OCI-M2 (cell line): ENCODE measurements at regions not wholly inside any gene's neighbourhood (a gene's known extent, or its start where the extent isn't known, plus 50 kb on each side); places are given as distances from the start of the nearest gene placed in this dataset.
"Not testable (repeated sequence)": the region's sequence is repeated elsewhere in the genome, so short reads cannot be mapped to it uniquely, and the experiment has no call there.

ENCODE experiments used
- DNase-seq: peaks from one replicate; lab custom pipeline; 2025; ENCODE audit not compliant: unreplicated experiment; lab: John Stamatoyannopoulos, UW

DNA sequence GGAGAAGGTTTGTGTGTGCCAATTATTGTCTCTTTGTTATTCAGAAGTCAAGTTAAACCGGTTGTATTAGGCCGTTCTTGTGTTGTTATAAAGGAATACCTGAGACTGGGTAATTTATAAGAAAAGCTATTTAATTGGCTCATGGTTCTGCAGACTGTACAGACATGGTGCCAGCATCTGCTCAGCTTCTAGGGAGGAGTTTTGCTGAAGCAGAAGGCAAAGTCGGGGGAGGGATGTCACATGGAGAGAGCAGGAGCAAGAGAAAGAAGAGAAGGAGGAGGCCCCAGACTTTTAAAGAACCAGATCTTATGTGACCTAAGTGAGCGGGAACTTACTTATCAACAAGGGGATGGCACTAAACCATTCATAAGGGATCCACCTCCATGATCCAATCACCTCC, 349.3 kb upstream of the PCDH18 start:
- DNase-seq = no peak

DNA sequence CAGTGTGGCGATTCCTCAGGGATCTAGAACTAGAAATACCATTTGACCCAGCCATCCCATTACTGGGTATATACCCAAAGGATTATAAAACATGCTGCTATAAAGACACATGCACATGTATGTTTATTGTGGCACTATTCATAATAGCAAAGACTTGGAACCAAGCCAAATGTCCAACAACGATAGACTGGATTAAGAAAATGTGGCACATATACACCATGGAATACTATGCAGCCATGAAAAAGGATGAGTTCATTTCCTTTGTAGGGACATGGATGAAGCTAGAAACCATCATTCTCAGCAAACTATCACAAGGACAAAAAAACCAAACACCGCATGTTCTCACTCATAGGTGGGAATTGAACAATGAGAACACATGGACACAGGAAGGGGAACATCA, 335.8 kb upstream of the PCDH18 start:
- DNase-seq = not testable (repeated sequence)

DNA sequence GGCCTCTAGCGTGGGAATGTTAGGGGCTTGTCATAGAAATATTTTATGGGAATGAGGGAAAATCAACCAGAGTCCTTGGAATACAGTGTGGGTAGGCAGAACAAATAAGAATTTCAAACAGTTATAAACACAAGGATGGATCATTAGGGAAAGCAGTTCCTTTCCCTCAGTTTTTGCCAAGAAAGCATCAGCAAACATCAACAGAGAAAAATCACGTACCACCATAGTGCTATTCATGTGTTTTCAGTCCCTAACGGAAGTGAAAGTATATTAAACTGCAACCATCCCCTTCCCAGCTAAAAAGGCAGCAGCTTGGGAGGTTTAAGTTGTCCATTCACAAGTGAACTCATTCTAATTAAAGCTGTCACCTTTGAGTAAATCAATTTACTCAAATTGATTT, 334.4 kb upstream of the PCDH18 start:
- DNase-seq = no peak

DNA sequence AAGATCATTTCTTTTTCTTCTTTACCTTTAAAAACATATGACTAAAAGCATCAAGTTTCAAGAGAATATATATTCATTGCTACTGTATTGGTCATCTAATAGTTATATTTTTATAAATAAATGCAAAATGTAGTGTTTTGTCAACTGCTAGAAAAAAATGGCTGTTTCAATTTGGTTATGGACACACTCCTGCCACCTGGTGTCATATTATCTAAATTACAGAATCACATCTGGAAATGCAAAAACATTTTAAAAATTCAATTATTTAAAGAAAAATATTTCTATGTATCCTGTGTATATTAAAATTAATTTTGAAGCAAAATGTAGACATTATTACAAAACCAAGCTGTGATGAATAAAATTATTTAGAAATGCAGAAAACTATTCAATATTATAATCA, 329.4 kb upstream of the PCDH18 start:
- DNase-seq = no peak

DNA sequence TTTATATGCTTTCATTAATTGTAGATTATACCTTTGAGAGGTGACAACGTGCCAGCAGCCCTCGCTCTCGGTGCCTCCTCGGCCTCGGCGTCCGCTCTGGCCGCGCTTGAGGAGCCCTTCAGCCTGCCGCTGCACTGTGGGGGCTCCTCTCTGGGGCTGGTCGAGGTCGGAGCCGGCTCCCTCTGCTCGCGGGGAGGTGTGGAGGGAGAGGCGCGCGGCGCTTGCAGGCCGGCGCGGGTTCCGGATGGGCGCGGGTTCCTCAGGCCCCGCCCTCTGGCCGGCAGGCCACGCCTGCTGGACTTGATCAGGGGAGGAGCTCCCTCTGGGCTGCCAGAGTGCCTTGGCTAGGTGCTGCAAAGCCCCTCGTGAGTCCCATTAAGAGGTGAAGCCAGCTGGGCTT, 321.1 kb upstream of the PCDH18 start:
- DNase-seq = no peak

DNA sequence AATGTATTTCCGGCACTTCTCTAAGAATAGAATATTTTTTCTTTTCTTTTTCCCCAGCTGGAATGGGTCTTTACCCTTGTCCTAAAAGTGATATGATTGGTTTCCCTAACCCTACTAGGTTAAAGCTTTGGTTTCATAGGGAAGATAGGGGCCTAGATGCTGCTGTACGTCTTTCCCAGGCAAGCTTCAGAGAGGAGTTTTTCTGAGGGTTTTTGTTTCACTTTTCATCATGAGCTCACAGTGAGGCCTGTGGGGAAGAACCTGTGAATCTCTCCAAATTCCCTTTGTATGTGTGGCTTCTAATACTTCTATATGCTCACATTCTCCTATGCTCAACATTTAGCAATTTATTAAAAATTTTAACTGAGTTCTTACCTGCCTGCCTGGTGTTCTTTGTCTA, 320.0 kb upstream of the PCDH18 start:
- DNase-seq = no peak

DNA sequence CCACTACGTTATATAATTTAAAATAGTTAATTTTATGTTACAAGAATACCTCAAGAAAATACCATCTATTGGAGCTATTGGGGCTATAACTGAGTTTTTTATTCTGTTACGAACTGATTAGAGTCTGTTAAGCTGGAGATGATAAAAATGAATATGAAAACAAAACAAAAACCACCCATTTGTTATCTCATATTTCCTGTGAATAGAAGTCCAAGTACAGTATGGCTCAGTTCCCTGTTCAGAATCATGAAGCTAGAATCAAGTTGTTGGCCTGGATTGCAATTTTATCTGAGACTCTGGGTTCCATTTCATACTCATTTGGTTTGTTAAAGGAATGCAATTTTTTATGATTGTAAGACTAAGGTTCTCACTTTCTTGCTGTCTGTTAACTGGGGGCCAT, 319.1 kb upstream of the PCDH18 start:
- DNase-seq = no peak

DNA sequence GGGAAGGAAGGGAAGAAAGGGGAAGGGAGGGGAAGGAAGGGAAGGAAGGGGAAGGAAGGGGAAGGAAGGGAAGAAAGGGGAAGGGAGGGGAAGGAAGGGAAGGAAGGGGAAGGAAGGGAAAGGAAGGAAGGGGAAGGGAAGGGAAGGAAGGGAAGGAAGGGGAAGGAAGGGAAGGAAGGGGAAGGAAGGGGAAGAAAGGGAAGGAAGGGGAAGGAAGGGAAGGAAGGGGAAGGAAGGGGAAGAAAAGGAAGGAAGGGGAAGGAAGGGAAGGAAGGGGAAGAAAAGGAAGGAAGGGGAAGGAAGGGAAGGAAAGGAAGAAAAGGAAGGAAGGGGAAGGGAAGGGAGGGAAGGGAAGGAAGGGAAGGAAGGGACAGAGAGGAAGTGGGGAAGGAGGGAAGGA, 295.7 kb upstream of the PCDH18 start:
- DNase-seq = not testable (repeated sequence)

DNA sequence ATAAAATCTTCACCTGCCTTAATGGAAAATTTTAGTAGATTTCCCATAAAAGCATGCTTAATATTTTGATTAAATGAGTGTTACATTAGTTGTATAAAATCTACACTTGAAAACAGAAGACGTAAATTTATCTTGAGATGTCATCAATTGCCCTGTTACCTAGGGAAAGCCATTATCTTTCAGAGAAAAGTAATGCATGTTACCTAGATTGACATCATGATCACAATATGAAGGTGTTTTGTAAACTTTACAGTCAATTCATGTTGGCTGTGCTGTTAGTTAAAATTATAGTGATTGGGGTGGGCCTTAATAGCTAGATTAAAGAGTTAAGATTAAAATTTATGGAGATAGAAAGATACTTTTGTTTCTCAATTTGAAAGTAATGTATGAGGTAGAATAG, 293.2 kb upstream of the PCDH18 start:
- no peak for DNase-seq

DNA sequence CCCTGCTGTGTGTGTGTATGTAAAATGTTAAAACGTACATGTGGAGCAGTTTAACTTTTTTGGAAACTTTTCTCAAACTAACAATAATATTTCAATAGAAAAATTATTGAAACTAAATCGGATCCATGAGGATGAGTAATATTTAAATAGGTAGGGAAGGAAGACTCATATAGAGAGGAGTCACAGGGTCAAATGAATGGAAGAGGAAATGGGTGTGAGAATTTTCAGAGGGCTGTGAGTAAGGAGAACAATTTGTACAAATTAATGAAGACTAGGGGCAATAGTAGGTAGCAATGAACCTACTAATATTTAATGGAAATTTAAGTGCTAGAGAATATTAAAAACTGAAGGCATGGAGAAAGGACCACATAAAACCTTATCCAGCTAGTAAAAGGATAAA, 290.7 kb upstream of the PCDH18 start:
- no peak for DNase-seq

DNA sequence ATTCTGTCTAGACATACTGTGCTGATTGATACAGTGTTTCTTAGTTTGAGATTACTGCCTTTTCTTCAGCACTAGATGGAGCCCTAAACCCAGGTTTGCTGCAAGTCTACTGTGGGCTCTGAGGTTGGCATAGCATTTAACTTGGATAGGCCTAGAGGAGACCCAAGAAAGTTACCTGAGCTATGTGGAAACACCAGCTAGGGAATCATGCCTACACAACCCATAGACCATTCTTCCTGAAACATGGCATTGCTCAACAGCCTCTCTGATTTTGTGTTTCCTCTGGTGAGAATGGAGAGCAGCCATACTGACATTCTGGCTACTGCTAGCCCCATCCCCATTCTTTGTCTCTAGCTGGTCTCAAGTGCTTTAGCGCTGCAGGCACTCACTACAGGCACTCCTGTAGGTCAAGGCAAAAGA, 287.7 kb upstream of the PCDH18 start:
- DNase-seq = no peak

DNA sequence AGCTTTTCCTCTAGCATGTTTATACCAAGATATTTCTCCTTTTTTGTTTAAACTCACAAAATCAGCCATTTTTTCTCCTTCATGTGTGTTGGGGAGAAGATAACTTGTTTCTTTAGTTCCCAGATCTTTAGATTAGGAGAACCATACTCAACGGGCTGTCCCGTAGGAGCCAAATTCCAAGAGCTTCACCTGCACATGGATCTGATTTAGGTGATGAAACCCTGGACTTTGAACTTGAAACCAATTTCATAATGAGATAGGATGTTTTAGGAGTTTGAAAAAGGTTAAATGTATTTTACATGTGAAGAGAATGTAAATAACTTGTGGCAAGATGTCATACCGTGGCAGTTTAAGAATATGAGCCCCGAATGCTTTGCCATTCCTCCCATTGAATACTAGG, 280.0 kb upstream of the PCDH18 start:
- no peak for DNase-seq

DNA sequence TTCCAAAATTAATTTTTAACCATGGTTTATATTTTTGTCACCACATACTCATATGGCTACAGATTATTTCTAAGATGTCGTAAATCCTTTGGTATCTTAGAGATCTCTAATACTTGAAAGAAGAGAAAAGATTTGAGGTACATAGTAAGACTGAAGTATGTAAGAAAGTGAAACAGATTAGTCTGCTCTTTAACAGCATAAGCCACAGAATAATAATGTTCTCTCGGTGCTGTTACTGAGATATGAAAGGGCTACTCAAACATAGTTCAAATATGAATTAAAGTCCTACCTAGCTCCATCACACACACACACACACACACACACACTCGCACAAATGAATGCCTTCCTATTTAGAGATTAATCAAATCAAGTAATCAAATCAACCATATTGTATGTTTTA, 274.1 kb upstream of the PCDH18 start:
- DNase-seq = no peak

DNA sequence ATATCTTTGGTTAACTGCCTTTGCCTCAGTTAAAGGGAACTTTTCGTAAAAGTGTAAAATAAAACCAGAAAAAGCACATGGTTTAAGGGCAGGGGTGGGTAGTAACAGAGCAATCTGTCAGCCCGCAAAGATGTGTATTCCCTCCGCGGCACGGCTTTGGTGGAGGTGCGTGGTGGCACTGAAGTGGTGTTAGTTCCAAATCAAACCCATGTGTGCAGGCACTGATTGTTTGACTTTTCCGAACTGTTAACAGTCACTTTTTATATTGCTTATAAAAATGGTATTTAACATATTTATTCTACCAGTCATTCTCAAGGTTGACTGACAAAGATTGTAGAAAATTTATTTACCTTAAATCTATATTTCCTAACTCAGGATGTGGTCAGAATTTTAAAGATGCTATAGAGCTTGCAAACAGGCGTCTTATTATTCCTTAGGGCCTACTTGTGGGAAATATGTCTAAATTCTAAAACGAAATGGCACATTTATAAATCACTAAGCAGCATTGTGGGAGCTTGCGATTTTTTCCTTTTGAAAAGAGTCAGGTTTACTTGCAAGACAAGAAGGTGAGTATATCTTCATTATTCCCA, 272.7 kb upstream of the PCDH18 start:
- no peak for DNase-seq

DNA sequence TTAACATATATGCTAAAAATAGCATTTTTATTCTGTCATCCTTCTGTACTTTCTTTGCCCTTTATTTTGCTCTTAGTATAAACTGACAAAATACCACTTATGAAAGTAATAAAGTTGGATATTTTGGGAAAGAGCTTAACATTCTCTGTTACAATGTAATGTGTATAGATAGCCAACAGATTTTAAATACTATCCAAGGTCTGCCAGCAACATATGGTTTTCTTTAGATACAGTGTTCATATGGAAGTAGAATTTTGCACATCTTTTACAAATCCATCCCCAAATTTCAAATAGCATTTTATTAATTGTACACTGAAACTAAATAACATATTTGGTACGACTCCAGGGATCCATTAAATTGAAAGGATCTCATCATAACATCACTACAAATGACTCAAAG, 268.6 kb upstream of the PCDH18 start:
- DNase-seq = no peak

DNA sequence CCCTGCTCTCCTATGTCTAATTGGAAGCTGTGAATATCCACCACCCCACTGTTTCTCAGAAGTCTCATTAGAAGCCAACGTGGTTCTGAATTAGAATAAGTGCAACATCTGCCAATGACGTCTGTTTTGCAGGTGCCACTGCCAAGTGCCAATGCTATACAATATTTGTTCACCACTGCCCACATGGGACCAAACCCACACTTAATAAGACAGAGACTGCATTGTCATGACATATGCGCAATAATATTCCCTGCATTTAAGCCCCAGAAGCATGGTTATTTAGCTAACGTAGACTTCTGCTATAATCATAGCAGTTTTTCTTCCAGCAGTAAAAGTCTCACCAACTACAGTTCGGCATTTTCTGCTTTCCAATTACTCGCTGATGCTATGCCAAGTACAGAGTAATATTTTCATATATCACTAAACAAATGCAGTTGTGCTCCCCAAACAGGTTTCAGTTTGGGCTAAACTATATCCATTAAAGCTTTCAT, 262.5 kb upstream of the PCDH18 start:
- no peak for DNase-seq

DNA sequence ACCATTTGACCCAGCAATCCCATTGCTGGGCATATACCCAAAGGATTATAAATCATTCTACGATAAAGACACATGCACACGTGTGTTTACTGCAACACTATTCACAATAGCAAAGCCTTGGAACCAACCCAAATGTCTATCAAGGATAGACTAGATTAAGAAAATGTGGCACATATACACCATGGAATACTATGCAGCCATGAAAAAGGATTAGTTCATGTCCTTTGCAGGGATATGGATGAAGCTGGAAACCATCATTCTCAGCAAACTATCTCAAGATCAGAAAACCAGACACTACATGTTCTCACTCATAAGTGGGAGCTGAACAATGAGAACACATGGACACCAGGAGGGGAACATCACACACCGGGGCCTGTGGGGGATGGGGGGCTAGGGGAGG, 257.0 kb upstream of the PCDH18 start:
- DNase-seq = not testable (repeated sequence)

DNA sequence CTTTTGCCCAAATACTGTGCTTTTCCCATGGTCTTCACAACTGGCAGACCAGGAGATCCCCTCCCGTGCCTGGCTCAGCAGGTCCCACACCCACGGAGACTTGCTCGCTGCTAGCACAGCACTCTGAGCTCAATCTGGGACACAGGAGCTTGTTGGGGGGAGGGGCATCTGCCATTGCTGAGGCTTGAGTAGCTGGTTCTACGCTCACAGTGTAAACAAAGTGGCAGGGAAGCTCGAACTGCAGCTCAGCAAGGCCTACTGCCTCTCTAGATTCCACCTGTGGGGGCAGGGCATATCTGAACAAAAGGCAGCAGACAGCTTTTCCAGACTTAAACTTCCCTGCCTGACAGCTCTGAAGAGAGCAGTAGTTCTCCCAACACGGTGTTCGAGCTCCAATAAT, 251.6 kb upstream of the PCDH18 start:
- not testable (repeated sequence) for DNase-seq

DNA sequence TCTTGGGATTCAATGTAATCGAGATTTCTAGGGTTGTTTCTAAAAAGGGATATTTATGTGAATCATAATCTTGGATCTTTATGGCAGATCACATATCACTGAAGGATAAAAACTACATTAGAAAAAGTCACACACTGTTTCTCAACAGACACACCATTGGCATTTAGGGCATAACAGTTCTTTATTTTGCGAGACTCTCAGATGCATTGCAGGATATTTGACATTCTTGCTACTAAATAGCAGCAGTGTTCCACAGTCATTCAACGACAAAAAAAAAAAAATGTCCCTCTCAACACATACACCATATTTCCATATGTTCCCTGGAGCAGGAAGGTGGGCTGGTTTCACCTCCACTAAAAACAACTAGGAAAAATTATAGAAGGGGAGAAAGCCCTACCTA, 243.4 kb upstream of the PCDH18 start:
- DNase-seq = no peak

DNA sequence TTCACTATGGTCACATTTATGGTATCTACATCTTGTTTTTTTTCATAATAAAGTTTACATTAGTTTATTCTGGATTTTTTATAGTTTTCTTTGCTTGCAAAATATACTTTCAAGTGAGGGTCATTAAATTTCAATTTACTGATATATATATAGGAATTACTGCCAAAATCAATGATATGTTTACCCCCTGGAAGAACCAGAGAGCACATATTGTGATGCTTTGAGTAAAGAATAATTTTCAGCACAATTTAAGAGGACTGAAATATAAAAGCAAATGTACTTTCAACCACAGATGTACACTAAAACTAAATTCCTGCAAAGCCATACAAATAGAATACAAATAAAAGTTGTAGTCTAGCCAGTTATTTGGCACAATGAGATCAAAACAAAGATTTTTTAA, 242.2 kb upstream of the PCDH18 start:
- DNase-seq = no peak

DNA sequence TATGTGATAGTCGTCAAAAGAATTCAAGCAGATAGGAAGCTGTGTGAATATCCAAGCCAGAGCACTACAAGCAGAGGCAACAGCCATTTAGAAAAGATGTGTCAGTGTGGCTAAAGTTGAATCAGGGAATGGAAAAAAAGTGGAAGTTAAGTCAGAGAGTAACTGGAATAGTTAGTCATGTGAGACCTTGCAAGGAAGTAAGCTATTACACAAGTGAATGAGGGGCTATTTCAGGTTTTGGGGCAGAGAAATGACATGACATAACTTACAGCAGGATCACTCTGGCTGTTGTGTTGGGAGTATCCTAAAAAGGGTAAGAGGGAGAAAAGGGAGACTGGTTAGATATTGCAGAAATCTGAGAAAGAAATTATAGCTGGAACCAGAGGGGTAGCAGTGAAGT, 236.6 kb upstream of the PCDH18 start:
- DNase-seq = no peak

DNA sequence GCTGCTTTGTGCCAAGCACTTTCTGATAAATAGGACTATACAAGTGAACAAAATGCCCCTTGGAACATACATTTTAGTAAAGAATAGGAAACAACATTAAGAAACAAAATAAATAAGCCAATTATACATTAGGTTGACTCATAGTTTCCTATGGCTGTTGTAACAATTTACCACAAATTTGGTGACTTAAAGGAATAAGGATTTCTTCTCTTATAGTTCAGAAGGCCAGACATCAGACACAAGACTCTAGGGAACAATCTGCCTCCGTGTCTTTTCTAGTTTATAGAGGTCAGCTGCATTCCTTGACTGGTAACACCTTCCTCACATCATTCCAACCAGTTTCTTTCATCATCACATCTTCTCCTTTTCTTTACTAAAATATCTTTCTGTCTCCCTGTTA, 235.9 kb upstream of the PCDH18 start:
- no peak for DNase-seq

DNA sequence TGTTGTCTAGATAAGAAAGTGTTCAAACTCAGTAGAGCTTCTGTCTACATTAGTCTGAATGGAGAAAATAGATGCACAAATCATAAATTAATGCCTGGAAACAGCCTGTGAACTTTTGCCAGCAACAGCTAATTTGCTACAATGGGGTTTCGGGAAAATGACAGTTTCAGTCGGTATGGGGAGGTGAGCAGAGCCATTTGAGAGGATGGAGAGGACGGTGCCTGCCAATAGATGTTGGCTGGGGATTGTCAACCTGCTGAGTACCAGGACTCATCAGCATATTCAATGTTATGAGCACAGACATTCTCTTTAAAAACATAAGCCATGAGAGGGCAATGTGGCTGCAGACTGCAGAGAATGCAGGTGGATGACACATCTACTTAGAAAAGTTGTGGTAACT, 230.3 kb upstream of the PCDH18 start:
- no peak for DNase-seq
